ENCODE measurements at regions not wholly inside any gene's neighbourhood (a gene's known extent, or its start where the extent isn't known, plus 50 kb on each side); places are given as distances from the start of the nearest gene placed in this dataset.

GRCh38 chr2:128817171-128817570 is 498.5 kb upstream of the HS6ST1 start:
- TF ChIP-seq CTCF (IDR thresholded peaks at IDR 0.05; ENCODE audit: unreplicated experiment) = no peak
- no peak for DNase-seq (ENCODE audit: low spot score, unreplicated experiment)
- Mint-ChIP-seq H3K4me3 (ENCODE audit: low read depth) (no peak overlapping the region), H3K9me3 (ENCODE audit: low read depth) (no peaks in the 10 kb centered on the region), H3K27me3 (peaks cover 8% of the 10 kb centered on the region), H3K36me3 (ENCODE audit: insufficient read depth) (no peaks in the 10 kb centered on the region), H3K27ac (no peak overlapping the region), H3K4me1 (ENCODE audit: low read depth) (no peaks in the 10 kb centered on the region)

- Mint-ChIP-seq H3K36me3 (ENCODE audit: insufficient read depth) (no peaks in the 10 kb centered on the region), H3K27me3 (peaks cover 14% of the 10 kb centered on the region), H3K9me3 (ENCODE audit: low read depth) (no peaks in the 10 kb centered on the region), H3K4me3 (ENCODE audit: low read depth) (no peak overlapping the region), H3K4me1 (ENCODE audit: low read depth) (no peaks in the 10 kb centered on the region), H3K27ac (no peak overlapping the region)
- no peak for DNase-seq (ENCODE audit: low spot score, unreplicated experiment)
- no peak for TF ChIP-seq CTCF (IDR thresholded peaks at IDR 0.05; ENCODE audit: unreplicated experiment)
These were observed 499.1 kb upstream of the HS6ST1 start for GRCh38 chr2:128817813-128818212.

GRCh38 chr2:128818248-128818647 is 499.6 kb upstream of the HS6ST1 start:
- H3K27me3 Mint-ChIP-seq = peaks cover 18% of the 10 kb centered on the region

GRCh38 chr2:128818704-128819491 is 500.2 kb upstream of the HS6ST1 start:
- H3K4me1 Mint-ChIP-seq (ENCODE audit: low read depth) = no peaks in the 10 kb centered on the region
- no peak overlapping the region for H3K4me3 Mint-ChIP-seq (ENCODE audit: low read depth)
- TF ChIP-seq CTCF (IDR thresholded peaks at IDR 0.05; ENCODE audit: unreplicated experiment) = no peak
- DNase-seq (ENCODE audit: low spot score, unreplicated experiment) = no peak
- no peak overlapping the region for H3K27ac Mint-ChIP-seq
- peaks cover 18% of the 10 kb centered on the region for H3K27me3 Mint-ChIP-seq
- H3K9me3 Mint-ChIP-seq (ENCODE audit: low read depth) = no peaks in the 10 kb centered on the region
- no peaks in the 10 kb centered on the region for H3K36me3 Mint-ChIP-seq (ENCODE audit: insufficient read depth)

More at GRCh38 chr2:128818248-128818647, 499.6 kb upstream of the HS6ST1 start:
- Mint-ChIP-seq H3K4me3 (ENCODE audit: low read depth) (no peak overlapping the region), H3K27ac (no peak overlapping the region), H3K4me1 (ENCODE audit: low read depth) (no peaks in the 10 kb centered on the region), H3K36me3 (ENCODE audit: insufficient read depth) (no peaks in the 10 kb centered on the region), H3K9me3 (ENCODE audit: low read depth) (no peaks in the 10 kb centered on the region)
- DNase-seq (ENCODE audit: low spot score, unreplicated experiment) = no peak
- no peak for TF ChIP-seq CTCF (IDR thresholded peaks at IDR 0.05; ENCODE audit: unreplicated experiment)

GRCh38 chr2:128820452-128820851 is 501.8 kb upstream of the HS6ST1 start:
- no peak overlapping the region for H3K27ac Mint-ChIP-seq
- TF ChIP-seq CTCF (IDR thresholded peaks at IDR 0.05; ENCODE audit: unreplicated experiment) = no peak
- no peaks in the 10 kb centered on the region for H3K4me1 Mint-ChIP-seq (ENCODE audit: low read depth)
- no peaks in the 10 kb centered on the region for H3K36me3 Mint-ChIP-seq (ENCODE audit: insufficient read depth)
- no peak overlapping the region for H3K4me3 Mint-ChIP-seq (ENCODE audit: low read depth)
- H3K27me3 Mint-ChIP-seq = peaks cover 18% of the 10 kb centered on the region
- DNase-seq (ENCODE audit: low spot score, unreplicated experiment) = no peak
- peaks cover 5% of the 10 kb centered on the region for H3K9me3 Mint-ChIP-seq (ENCODE audit: low read depth)
